Activated B cell treated with CpG ODN at 0.5 μM for 24 hours (primary cell): ENCODE measurements at regions not wholly inside any gene's neighbourhood (a gene's known extent, or its start where the extent isn't known, plus 50 kb on each side); places are given as distances from the start of the nearest gene placed in this dataset.

Source experiments
- ATAC-seq: fragments of 200-7000 bp; cut with Tn5 transposase; one replicate; pipeline ENCODE4 v1.10.0; 2021; ENCODE audit warnings: low read depth, mild to moderate bottlenecking, moderate library complexity
- CTCF ChIA-PET: fragments of 350-600 bp; sonication (Branson Sonifier 250); formaldehyde crosslinking; loops from one replicate; lab custom pipeline; 2021; ENCODE audit warnings: antibody characterized with exemption; lab: Charles Lee
- POLR2A ChIA-PET: fragments of 350-600 bp; sonication (Branson Sonifier 250); formaldehyde crosslinking; loops from one replicate; lab custom pipeline; 2021; ENCODE audit warnings: antibody characterized with exemption; lab: Charles Lee
- DNase-seq: peaks from one replicate; pipeline ENCODE4 v3.0.0; 2022
- H3K27ac Mint-ChIP-seq: one replicate; pipeline ENCODE4 v1.8.0; 2020; ENCODE audit warnings: mixed read lengths
- H3K27me3 Mint-ChIP-seq: one replicate; pipeline ENCODE4 v1.8.0; 2021; ENCODE audit warnings: mixed read lengths
- H3K36me3 Mint-ChIP-seq: one replicate; pipeline ENCODE4 v1.8.0; 2021; ENCODE audit warnings: low read depth, mixed read lengths
- H3K4me1 Mint-ChIP-seq: one replicate; pipeline ENCODE4 v1.8.0; 2021; ENCODE audit warnings: mixed read lengths
- H3K4me3 Mint-ChIP-seq: one replicate; pipeline ENCODE4 v1.8.0; 2020; ENCODE audit warnings: mild to moderate bottlenecking, mixed read lengths
- H3K9me3 Mint-ChIP-seq: one replicate; pipeline ENCODE4 v1.8.0; 2020; ENCODE audit warnings: mixed read lengths
- intact Hi-C: fragments of 100-400 bp; cut with micrococcal nuclease; formaldehyde crosslinking; loops from one replicate; pipeline ENCODE4 v1.15.1; 2024
- TF ChIP-seq, protein P1 (sequence below): fragments of 200-600 bp; IDR thresholded peaks from one replicate; pipeline ENCODE4 v1.8.0; 2022; ENCODE audit warnings: antibody characterized with exemption, mild to moderate bottlenecking

- Mint-ChIP-seq H3K36me3 (no peaks in the 10 kb centered on the region), H3K9me3 (no peaks in the 10 kb centered on the region), H3K27ac (no peak overlapping the region), H3K4me1 (no peaks in the 10 kb centered on the region), H3K4me3 (no peak overlapping the region), H3K27me3 (peaks cover 5% of the 10 kb centered on the region)
- no peak for DNase-seq
- intact Hi-C loops: no loop called here
- TF ChIP-seq, protein P1, sequence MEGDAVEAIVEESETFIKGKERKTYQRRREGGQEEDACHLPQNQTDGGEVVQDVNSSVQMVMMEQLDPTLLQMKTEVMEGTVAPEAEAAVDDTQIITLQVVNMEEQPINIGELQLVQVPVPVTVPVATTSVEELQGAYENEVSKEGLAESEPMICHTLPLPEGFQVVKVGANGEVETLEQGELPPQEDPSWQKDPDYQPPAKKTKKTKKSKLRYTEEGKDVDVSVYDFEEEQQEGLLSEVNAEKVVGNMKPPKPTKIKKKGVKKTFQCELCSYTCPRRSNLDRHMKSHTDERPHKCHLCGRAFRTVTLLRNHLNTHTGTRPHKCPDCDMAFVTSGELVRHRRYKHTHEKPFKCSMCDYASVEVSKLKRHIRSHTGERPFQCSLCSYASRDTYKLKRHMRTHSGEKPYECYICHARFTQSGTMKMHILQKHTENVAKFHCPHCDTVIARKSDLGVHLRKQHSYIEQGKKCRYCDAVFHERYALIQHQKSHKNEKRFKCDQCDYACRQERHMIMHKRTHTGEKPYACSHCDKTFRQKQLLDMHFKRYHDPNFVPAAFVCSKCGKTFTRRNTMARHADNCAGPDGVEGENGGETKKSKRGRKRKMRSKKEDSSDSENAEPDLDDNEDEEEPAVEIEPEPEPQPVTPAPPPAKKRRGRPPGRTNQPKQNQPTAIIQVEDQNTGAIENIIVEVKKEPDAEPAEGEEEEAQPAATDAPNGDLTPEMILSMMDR: no peak
- CTCF ChIA-PET: no interaction called here
- no peak for ATAC-seq
- POLR2A ChIA-PET: no interaction called here
These were observed 91.0 kb upstream of the ATP1B1 start for GRCh38 chr1:169015464-169015863.

DNA sequence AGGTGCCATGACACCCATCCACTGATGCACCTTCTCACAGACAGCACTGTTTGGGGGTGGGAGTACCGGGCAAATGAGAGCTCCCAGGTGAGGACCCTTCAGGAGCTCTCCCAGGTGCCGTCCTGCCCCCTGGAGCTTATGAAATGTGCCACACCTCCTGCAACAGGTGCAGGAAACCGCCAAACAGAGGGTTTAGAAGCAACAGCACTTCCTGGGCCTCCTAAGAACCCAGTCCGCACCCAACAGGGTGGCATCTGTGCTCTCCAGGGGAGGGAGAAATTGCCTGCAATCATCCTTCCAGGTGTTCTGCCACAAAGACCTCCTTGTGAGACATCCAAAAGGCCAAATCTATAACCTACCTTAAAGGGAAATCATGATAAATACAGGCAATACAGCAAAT, 87.7 kb upstream of the ATP1B1 start:
- DNase-seq (no peak), ATAC-seq (no peak)
- intact Hi-C loops: no loop called here
- H3K4me1 Mint-ChIP-seq: no peaks in the 10 kb centered on the region
- H3K27me3 Mint-ChIP-seq: peaks cover 10% of the 10 kb centered on the region
- H3K36me3 Mint-ChIP-seq: no peaks in the 10 kb centered on the region
- TF ChIP-seq, protein P1: no peak
- POLR2A ChIA-PET: no interaction called here
- H3K9me3 Mint-ChIP-seq: no peaks in the 10 kb centered on the region
- CTCF ChIA-PET: no interaction called here
- H3K4me3 Mint-ChIP-seq: no peak overlapping the region
- no peak overlapping the region for H3K27ac Mint-ChIP-seq

- TF ChIP-seq, protein P1: no peak
- no peak for DNase-seq
- no peak overlapping the region for H3K27ac Mint-ChIP-seq
- intact Hi-C loops: no loop called here
- no peaks in the 10 kb centered on the region for H3K36me3 Mint-ChIP-seq
- ChIA-PET POLR2A (no interaction called here), CTCF (no interaction called here)
- H3K4me3 Mint-ChIP-seq: no peak overlapping the region
- peaks cover 10% of the 10 kb centered on the region for H3K27me3 Mint-ChIP-seq
- no peaks in the 10 kb centered on the region for H3K4me1 Mint-ChIP-seq
- no peaks in the 10 kb centered on the region for H3K9me3 Mint-ChIP-seq
- ATAC-seq: no peak
These were observed 87.0 kb upstream of the ATP1B1 start for GRCh38 chr1:169019419-169020058.

GRCh38 chr1:169020684-169021083, 85.8 kb upstream of the ATP1B1 start:
- no peak for ATAC-seq
- peaks cover 8% of the 10 kb centered on the region for H3K27me3 Mint-ChIP-seq
- TF ChIP-seq, protein P1: no peak
- ChIA-PET CTCF (no interaction called here), POLR2A (no interaction called here)
- DNase-seq: no peak
- no peaks in the 10 kb centered on the region for H3K4me1 Mint-ChIP-seq
- H3K4me3 Mint-ChIP-seq: no peak overlapping the region
- no peaks in the 10 kb centered on the region for H3K36me3 Mint-ChIP-seq
- no peaks in the 10 kb centered on the region for H3K9me3 Mint-ChIP-seq
- H3K27ac Mint-ChIP-seq: no peak overlapping the region
- intact Hi-C loops: no loop called here

GRCh38 chr1:169022648-169023047, 83.8 kb upstream of the ATP1B1 start:
- peaks cover 8% of the 10 kb centered on the region for H3K27me3 Mint-ChIP-seq
- H3K4me1 Mint-ChIP-seq: no peaks in the 10 kb centered on the region
- ChIA-PET CTCF (no interaction called here), POLR2A (no interaction called here)
- H3K4me3 Mint-ChIP-seq: no peak overlapping the region
- DNase-seq (no peak), ATAC-seq (no peak)
- TF ChIP-seq, protein P1: no peak
- no peaks in the 10 kb centered on the region for H3K9me3 Mint-ChIP-seq
- no peak overlapping the region for H3K27ac Mint-ChIP-seq
- no peaks in the 10 kb centered on the region for H3K36me3 Mint-ChIP-seq
- intact Hi-C loops: no loop called here
